Osteoblast (primary cell): ENCODE measurements at regions not wholly inside any gene's neighbourhood (a gene's known extent, or its start where the extent isn't known, plus 50 kb on each side); places are given as distances from the start of the nearest gene placed in this dataset.
"Not testable (repeated sequence)": the region's sequence is repeated elsewhere in the genome, so short reads cannot be mapped to it uniquely, and the experiment has no call there.

ENCODE experiments used
- DNase-seq: peaks from one replicate; pipeline ENCODE4 v3.0.0; 2011; ENCODE audit warnings: low spot score, mixed read lengths; ENCODE audit not compliant: insufficient read length; ENCODE audit errors: missing footprints
- H2AFZ ChIP-seq: 2 replicates; pipeline ENCODE4 v1.6.0; 2011; ENCODE audit warnings: mild to moderate bottlenecking, low read length
- H3K27ac ChIP-seq: 2 replicates; pipeline ENCODE4 v1.5.1; 2011; ENCODE audit warnings: mild to moderate bottlenecking, low read depth, low read length, moderate library complexity
- H3K27me3 ChIP-seq: 2 replicates; pipeline ENCODE4 v1.6.0; 2012; ENCODE audit warnings: mild to moderate bottlenecking, control low read depth, inconsistent platforms, low read length, moderate library complexity; ENCODE audit not compliant: insufficient read depth
- H3K36me3 ChIP-seq: 2 replicates; pipeline ENCODE4 v1.5.1; 2011; ENCODE audit warnings: mild to moderate bottlenecking, low read length, control low read depth, moderate library complexity; ENCODE audit not compliant: insufficient read depth
- H3K4me1 ChIP-seq: 2 replicates; pipeline ENCODE4 v1.5.1; 2011; ENCODE audit warnings: mild to moderate bottlenecking, low read length, control low read depth, moderate library complexity; ENCODE audit not compliant: insufficient read depth
- H3K4me2 ChIP-seq: 2 replicates; pipeline ENCODE4 v1.6.0; 2011; ENCODE audit warnings: mild to moderate bottlenecking, low read length; ENCODE audit not compliant: insufficient read depth
- H3K4me3 ChIP-seq: fragments of 200-600 bp; sonication (generic); 3 replicates; pipeline ENCODE4 v1.5.1; 2012; ENCODE audit warnings: mild to moderate bottlenecking, low read length, inconsistent platforms; ENCODE audit not compliant: insufficient read depth
- H3K79me2 ChIP-seq: 2 replicates; pipeline ENCODE4 v1.6.0; 2012; ENCODE audit warnings: mild to moderate bottlenecking, low read length, control low read depth, inconsistent platforms; ENCODE audit not compliant: insufficient read depth
- H3K9me3 ChIP-seq: 2 replicates; pipeline ENCODE4 v1.5.1; 2011; ENCODE audit warnings: low read depth, low read length, control low read depth
- H4K20me1 ChIP-seq: 2 replicates; pipeline ENCODE4 v1.6.0; 2012; ENCODE audit warnings: mild to moderate bottlenecking, low read length, control low read depth; ENCODE audit not compliant: insufficient read depth
- CTCF ChIP-seq: IDR thresholded peaks from 2 replicates; pipeline ENCODE4 v1.5.1; 2011; ENCODE audit warnings: mild to moderate bottlenecking, low read depth, low read length, moderate library complexity; ENCODE audit errors: extremely low read depth

GRCh38 chr22:25461301-25461700 lies 103.2 kb upstream of the GRK3 start:
- TF ChIP-seq CTCF, result no peak
- Histone ChIP-seq H3K4me3 (no peak overlapping the region), H3K36me3 (peaks cover 23% of the 10 kb centered on the region), H3K9me3 (no peaks in the 10 kb centered on the region), H4K20me1 (peaks cover 7% of the 10 kb centered on the region), H2AFZ (no peak overlapping the region), H3K4me1 (no peaks in the 10 kb centered on the region), H3K27me3 (no peaks in the 10 kb centered on the region), H3K79me2 (peaks cover 5% of the 10 kb centered on the region), H3K4me2 (no peak overlapping the region), H3K27ac (no peak overlapping the region)
- DNase-seq, result no peak

- H3K27me3 ChIP-seq, H4K20me1 ChIP-seq, H3K4me1 ChIP-seq, H3K4me2 ChIP-seq, H3K9me3 ChIP-seq, H3K27ac ChIP-seq, H3K79me2 ChIP-seq, H3K4me3 ChIP-seq: not testable (repeated sequence)
- peak; percentile 96 for TF ChIP-seq CTCF
- DNase-seq, result peak; percentile 97
- peaks cover 21% of the 10 kb centered on the region for H3K36me3 ChIP-seq
- H2AFZ ChIP-seq, result peak overlapping the region; percentile 10
These were observed 101.8 kb upstream of the GRK3 start for GRCh38 chr22:25462474-25463346.

- H3K79me2 ChIP-seq, H3K4me2 ChIP-seq, H3K4me3 ChIP-seq, H3K4me1 ChIP-seq, H4K20me1 ChIP-seq, DNase-seq, H2AFZ ChIP-seq, H3K27me3 ChIP-seq, H3K9me3 ChIP-seq, H3K27ac ChIP-seq: not testable (repeated sequence)
- peaks cover 20% of the 10 kb centered on the region for H3K36me3 ChIP-seq
These were observed 101.2 kb upstream of the GRK3 start for GRCh38 chr22:25463347-25463628.

- not testable (repeated sequence) for H3K4me3 ChIP-seq, H2AFZ ChIP-seq, H3K4me1 ChIP-seq, H3K27ac ChIP-seq, H3K79me2 ChIP-seq, H4K20me1 ChIP-seq, H3K9me3 ChIP-seq, DNase-seq, H3K4me2 ChIP-seq, H3K27me3 ChIP-seq
- peaks cover 11% of the 10 kb centered on the region for H3K36me3 ChIP-seq
These were observed 100.1 kb upstream of the GRK3 start for GRCh38 chr22:25464326-25464725.

- Histone ChIP-seq H2AFZ (no peak overlapping the region), H3K27me3 (no peaks in the 10 kb centered on the region), H3K4me3 (no peak overlapping the region), H3K4me2 (no peak overlapping the region), H3K4me1 (no peaks in the 10 kb centered on the region), H3K79me2 (no peaks in the 10 kb centered on the region), H3K9me3 (no peaks in the 10 kb centered on the region), H3K27ac (no peak overlapping the region), H4K20me1 (peaks cover 7% of the 10 kb centered on the region), H3K36me3 (peaks cover 2% of the 10 kb centered on the region)
- no peak for DNase-seq
- no peak for TF ChIP-seq CTCF
These were observed 98.5 kb upstream of the GRK3 start for GRCh38 chr22:25465949-25466348.
